ENCODE measurements at regions not wholly inside any gene's neighbourhood (a gene's known extent, or its start where the extent isn't known, plus 50 kb on each side); places are given as distances from the start of the nearest gene placed in this dataset.

GRCh38 chr2:67318993-67319481, 78.1 kb upstream of the ETAA1 start:
- Histone ChIP-seq H3K4me1 (peaks cover 22% of the 10 kb centered on the region), H3K4me3 (no peak overlapping the region), H3K27me3 (no peaks in the 10 kb centered on the region), H3K36me3 (replicated peaks in 1 of 2; ENCODE audit: insufficient read depth in 1 of 2, low read depth in 2 of 2) (no peaks in the 10 kb centered on the region), H3K9me3 (no peaks in the 10 kb centered on the region), H3K27ac (no peak overlapping the region)
- no peak for DNase-seq
- 83 to 90% methylated on average over 6 of the region's 6 CpGs for WGBS, 2 donors
- TF ChIP-seq CTCF (IDR thresholded peaks at IDR 0.05) (no peak), POLR2A (IDR thresholded peaks at IDR 0.05) (no peak)
- intact Hi-C loops (cut with DNase I), result no loop called here
- ATAC-seq, result no peak

GRCh38 chr2:67320861-67321587, 76.1 kb upstream of the ETAA1 start:
- Histone ChIP-seq H3K36me3 (replicated peaks in 1 of 2; ENCODE audit: insufficient read depth in 1 of 2, low read depth in 2 of 2) (no peaks in the 10 kb centered on the region), H3K4me1 (peaks cover 22% of the 10 kb centered on the region), H3K9me3 (no peaks in the 10 kb centered on the region), H3K27ac (peak overlapping the region in 1 of 4 donors; percentile 21), H3K4me3 (no peak overlapping the region), H3K27me3 (no peaks in the 10 kb centered on the region)
- DNase-seq, result no peak
- intact Hi-C loops (cut with DNase I), result no loop called here
- no peak for ATAC-seq
- TF ChIP-seq POLR2A (IDR thresholded peaks at IDR 0.05), result no peak
- TF ChIP-seq CTCF (IDR thresholded peaks at IDR 0.05), result no peak
- 57 to 64% methylated on average over 3 of the region's 3 CpGs for WGBS, 2 donors

- TF ChIP-seq CTCF (IDR thresholded peaks at IDR 0.05) (no peak), POLR2A (IDR thresholded peaks at IDR 0.05) (no peak)
- 92 to 97% methylated on average over 3 of the region's 3 CpGs for WGBS, 2 donors
- Histone ChIP-seq H3K9me3 (no peaks in the 10 kb centered on the region), H3K4me3 (no peak overlapping the region), H3K27ac (peak overlapping the region in 1 of 4 donors; percentile 72), H3K36me3 (replicated peaks in 1 of 2; ENCODE audit: insufficient read depth in 1 of 2, low read depth in 2 of 2) (no peaks in the 10 kb centered on the region), H3K4me1 (peaks cover 22% of the 10 kb centered on the region), H3K27me3 (no peaks in the 10 kb centered on the region)
- intact Hi-C loops (cut with DNase I), result no loop called here
- no peak for DNase-seq
- ATAC-seq, result no peak
Observed at GRCh38 chr2:67321588-67321903, 75.6 kb upstream of the ETAA1 start.

- peak; percentile 94 for ATAC-seq
- no peak overlapping the region for H3K4me3 ChIP-seq
- H3K36me3 ChIP-seq (replicated peaks in 1 of 2; ENCODE audit: insufficient read depth in 1 of 2, low read depth in 2 of 2), result no peaks in the 10 kb centered on the region
- peaks cover 22% of the 10 kb centered on the region for H3K4me1 ChIP-seq
- WGBS, 2 donors, result 25 to 29% methylated on average over 3 of the region's 3 CpGs
- H3K9me3 ChIP-seq, result no peaks in the 10 kb centered on the region
- peak overlapping the region; percentile 27 to 73 (median 57) for H3K27ac ChIP-seq
- DNase-seq, result peak; percentile 63 to 83 (median 78)
- peak; percentile 31 to 78 (median 69) for TF ChIP-seq CTCF (IDR thresholded peaks at IDR 0.05)
- TF ChIP-seq POLR2A (IDR thresholded peaks at IDR 0.05), result no peak
- H3K27me3 ChIP-seq, result no peaks in the 10 kb centered on the region
- intact Hi-C loops (cut with DNase I), result no loop called here
Observed at GRCh38 chr2:67322353-67323001, 74.7 kb upstream of the ETAA1 start.
